ENCODE measurements at regions not wholly inside any gene's neighbourhood (a gene's known extent, or its start where the extent isn't known, plus 50 kb on each side); places are given as distances from the start of the nearest gene placed in this dataset.

- Histone ChIP-seq H3K79me2 (ENCODE audit: insufficient read depth, low read length) (no peaks in the 10 kb centered on the region), H4K5ac (ENCODE audit: insufficient read length, low read depth, low read length) (no peak overlapping the region), H3K14ac (ENCODE audit: insufficient read depth, low read length) (no peak overlapping the region), H2BK20ac (ENCODE audit: low read depth, low read length, poor library complexity, severe bottlenecking) (no peak overlapping the region), H2BK12ac (ENCODE audit: insufficient read length, low read depth, low read length) (no peak overlapping the region), H2BK120ac (ENCODE audit: low read depth, low read length, poor library complexity, severe bottlenecking) (no peak overlapping the region), H2AFZ (ENCODE audit: low read length) (no peak overlapping the region), H3K27ac (ENCODE audit: insufficient read length, low read depth, low read length) (no peak overlapping the region), H3K23ac (ENCODE audit: insufficient read length, low read depth, low read length) (no peak overlapping the region), H4K8ac (replicated peaks; ENCODE audit: insufficient read length, low read depth, low read length) (no peak overlapping the region), H3K23me2 (ENCODE audit: insufficient read length, low read depth, low read length, poor library complexity, severe bottlenecking) (no peaks in the 10 kb centered on the region), H3K9me3 (ENCODE audit: control insufficient read depth, low read depth, low read length) (no peaks in the 10 kb centered on the region), H3K18ac (ENCODE audit: insufficient read length, low read depth, low read length) (no peak overlapping the region), H3K79me1 (ENCODE audit: insufficient read depth, low read depth, low read length, poor library complexity, severe bottlenecking) (no peaks in the 10 kb centered on the region), H2BK5ac (ENCODE audit: insufficient read length, low read length) (no peak overlapping the region), H3K4me1 (ENCODE audit: insufficient read depth, low read length) (no peaks in the 10 kb centered on the region; the same call in 1 of the 2 replicates), H2BK15ac (ENCODE audit: low read depth, low read length) (no peak overlapping the region), H3K4ac (ENCODE audit: low read depth, low read length) (no peak overlapping the region), H4K91ac (ENCODE audit: insufficient read length, low read depth, low read length) (no peak overlapping the region), H3K56ac (ENCODE audit: insufficient read length, low read depth, low read length) (no peak overlapping the region), H3K4me2 (ENCODE audit: insufficient read depth, insufficient read length, low read length) (no peak overlapping the region), H3T11ph (ENCODE audit: low read length) (no peak overlapping the region), H4K20me1 (ENCODE audit: control insufficient read depth, insufficient read depth, insufficient read length) (no peaks in the 10 kb centered on the region), H3K27me3 (ENCODE audit: insufficient read depth, low read length) (no peaks in the 10 kb centered on the region), H2AK5ac (ENCODE audit: insufficient read length, low read length) (no peak overlapping the region), H3K9ac (ENCODE audit: extremely low read depth, insufficient read length, low read length) (no peak overlapping the region)
- Mint-ChIP-seq H3K4me3 (no peak overlapping the region), H3K27ac (no peak overlapping the region), H3K36me3 (ENCODE audit: insufficient read depth in 1 of 3, low read depth in 3 of 3) (peaks cover 4 to 14% (median 8%) of the 10 kb centered on the region in 3 experiments; a peak in 6 of 7 replicates), H3K9me3 (peaks cover 6 to 8% of the 10 kb centered on the region in 2 experiments; a peak in 4 of 5 replicates), H3K4me1 (peaks cover 18 to 21% of the 10 kb centered on the region in 2 experiments), H3K27me3 (ENCODE audit: low read depth) (no peaks in the 10 kb centered on the region)
- no CpG with 5 or more reads among the region's 3 CpGs for WGBS (ENCODE audit: extremely low coverage, insufficient read length, low lambda C conversion rate)
- TF ChIP-seq CTCF (conservative IDR thresholded peaks at IDR 0.05) = no peak
- DNase-seq = no peak
Observed at GRCh38 chr3:104526901-104527401, 839.8 kb upstream of the ALCAM start.
